WI38 (cell line): ENCODE measurements at regions not wholly inside any gene's neighbourhood (a gene's known extent, or its start where the extent isn't known, plus 50 kb on each side); places are given as distances from the start of the nearest gene placed in this dataset.
A peak's percentile ranks its signal among the peaks of the same experiment; 100 is the strongest.

Experiments
- H3K4me3 ChIP-seq: 2 replicates; pipeline ENCODE4 v1.5.1; 2011; ENCODE audit warnings: low read depth, mild to moderate bottlenecking, control low read depth, low read length
- CTCF ChIP-seq: IDR thresholded peaks from 2 replicates; pipeline ENCODE4 v1.5.1; 2012; ENCODE audit warnings: low read depth, mild to moderate bottlenecking, control low read depth, low read length

DNA sequence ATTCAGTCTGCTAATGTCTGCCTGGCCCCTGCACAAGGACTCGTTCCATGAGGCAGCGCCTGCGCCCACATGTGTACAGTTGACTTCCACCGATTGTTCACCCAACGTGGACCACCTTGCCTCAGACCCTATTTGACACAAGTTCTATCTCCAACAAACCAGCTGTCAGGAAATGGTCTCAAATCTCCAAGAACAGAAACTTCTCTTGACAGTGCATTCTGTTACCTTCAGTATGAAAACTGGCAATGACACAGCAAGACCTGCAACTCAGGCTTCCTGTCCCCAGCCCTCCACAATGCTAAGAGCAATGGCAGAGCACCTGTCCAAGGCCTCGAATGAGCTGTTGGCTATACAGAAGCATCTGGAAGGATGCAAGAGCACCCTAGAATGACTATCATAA is 102.3 kb upstream of the CLDN14 start:
- no peak overlapping the region for H3K4me3 ChIP-seq
- TF ChIP-seq CTCF: no peak

DNA sequence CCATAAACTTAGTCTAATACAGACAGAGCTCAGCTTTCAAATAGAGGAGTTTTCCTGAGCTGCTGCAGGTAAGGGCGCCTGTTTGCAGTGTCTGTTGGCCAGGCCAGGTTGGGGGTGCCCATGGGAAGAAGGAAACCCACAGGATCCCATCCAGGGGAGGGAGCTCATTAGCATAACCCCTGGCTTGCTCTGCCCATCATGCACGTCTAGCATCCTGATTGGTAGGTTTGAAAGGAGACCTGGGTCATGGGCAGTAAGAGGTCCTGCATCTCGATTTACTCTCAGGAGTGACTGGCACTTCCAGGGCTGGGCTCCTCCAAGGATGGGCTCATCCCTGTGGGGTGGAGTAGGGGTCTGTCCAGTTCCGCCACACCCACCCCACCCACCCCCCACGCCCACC is 103.7 kb upstream of the CLDN14 start:
- no peak for TF ChIP-seq CTCF
- no peak overlapping the region for H3K4me3 ChIP-seq

DNA sequence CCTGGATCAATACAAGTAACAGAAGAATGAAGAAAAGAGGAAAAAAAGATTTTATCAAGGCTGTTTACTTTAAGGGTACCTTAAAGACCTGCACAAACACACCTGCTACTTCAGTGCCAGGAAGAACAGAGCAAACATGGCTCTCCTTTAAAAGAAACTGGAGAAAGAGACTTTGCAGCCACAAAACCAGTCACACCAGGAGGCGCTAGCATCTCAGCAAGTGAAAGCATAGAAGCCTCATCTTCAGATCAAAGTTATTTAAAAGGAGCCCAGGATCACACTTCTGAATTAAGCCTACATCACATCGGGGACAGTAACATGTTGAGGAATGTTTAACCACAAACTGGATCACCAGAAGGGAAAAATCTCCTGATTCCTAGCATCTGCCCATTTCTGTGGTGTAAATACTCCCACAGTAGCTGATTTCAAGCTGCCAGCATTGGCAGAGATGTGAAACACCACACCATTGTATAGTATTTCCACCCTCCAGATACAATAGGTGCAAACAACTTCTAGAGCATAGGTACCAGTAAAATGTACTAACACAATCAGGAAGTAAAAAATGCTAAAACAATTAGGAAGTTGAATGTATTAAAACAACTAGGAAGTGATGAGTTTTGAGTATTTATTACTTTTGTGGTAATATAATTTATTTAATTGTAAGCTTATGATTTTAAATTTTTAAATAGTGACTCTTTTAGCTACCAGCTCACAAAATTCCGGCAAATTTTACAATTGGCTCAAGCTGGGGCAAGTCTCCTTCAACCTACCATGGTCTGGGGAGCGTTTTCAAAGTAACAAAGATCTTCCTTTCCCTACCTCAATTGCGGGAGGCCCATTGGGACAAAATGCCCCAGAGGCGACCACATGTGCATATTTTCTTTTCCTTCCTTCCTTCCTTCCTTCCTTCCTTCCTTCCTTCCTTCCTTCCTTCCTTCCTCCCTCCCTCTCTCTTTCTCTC is 105.3 kb upstream of the CLDN14 start:
- no peak overlapping the region for H3K4me3 ChIP-seq
- TF ChIP-seq CTCF: peak; percentile 36; the same call in 1 of the 2 replicates

DNA sequence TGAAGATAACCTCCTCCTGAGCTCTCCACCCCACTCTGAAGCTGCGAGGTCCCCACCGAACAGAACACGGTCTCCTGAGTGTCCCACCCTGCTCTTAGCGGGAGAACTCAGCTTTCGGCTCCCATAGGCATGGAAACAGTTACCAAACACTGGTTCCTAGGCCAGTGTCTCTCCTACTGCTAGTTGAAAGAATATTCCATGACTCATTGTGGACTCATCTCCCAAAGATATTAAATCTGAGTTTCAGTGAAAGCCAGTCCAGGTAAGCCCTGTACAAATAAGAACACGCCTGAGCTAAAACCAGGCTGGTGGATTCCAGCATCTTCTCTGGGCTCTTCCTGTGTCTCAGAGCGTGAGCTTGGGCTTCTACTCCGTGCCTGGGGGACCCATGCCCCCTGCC is 107.5 kb upstream of the CLDN14 start:
- no peak overlapping the region for H3K4me3 ChIP-seq
- no peak for TF ChIP-seq CTCF

DNA sequence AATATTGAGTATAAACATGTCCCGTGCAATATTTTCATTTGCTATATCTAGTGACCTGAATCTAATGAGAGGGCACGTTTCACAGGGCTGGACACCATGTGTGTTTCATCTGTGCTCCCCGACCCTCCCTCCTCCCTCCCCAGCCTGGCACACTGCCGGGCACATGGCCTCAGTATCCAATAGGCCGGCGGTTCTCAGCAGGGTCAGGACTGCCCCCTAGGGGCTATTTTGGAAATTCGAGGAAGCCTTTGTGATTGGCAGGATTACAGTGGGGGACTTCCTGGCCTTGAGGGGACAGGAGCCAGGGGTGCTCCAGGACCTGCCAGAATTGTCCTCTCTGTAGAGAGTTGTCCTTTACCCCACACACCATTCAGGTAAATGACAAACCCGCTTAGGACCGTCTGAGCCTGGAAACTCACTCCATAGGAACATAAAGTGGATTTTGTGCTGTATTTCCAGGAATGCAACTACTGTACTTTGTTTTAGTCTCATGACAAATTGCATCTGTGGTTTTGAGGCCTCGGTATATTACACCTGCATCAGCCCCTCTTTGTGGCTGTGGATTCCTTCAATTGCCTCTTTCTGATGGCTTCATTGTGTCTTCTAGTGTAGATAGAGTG is 109.5 kb upstream of the SIM2 start:
- TF ChIP-seq CTCF: peak; percentile 64
- H3K4me3 ChIP-seq: no peak overlapping the region

- no peak overlapping the region for H3K4me3 ChIP-seq
- TF ChIP-seq CTCF: no peak
Measured at GRCh38 chr21:36591326-36591970, 107.5 kb upstream of the SIM2 start.

DNA sequence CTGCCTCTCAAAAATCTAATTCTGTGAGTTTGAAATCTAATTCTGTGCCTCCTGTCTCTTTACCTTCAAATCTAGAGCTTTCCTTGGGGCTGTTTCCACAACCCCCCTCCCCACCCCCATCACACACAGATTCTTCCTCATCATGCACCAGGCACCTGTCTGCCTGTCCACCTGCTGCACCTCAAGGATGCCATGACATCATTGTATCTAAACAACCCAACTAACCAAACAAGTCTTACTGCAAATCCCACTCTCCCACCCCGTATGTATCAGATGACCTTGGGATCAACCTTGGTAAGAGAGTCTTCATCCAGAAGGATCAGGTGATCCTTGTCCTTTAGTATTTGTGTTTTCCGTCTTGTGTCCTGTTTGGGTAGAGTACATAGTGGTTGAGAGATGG is 102.7 kb upstream of the SIM2 start:
- H3K4me3 ChIP-seq: no peak overlapping the region
- TF ChIP-seq CTCF: no peak
